GM23248 (cell line): ENCODE measurements at regions not wholly inside any gene's neighbourhood (a gene's known extent, or its start where the extent isn't known, plus 50 kb on each side); places are given as distances from the start of the nearest gene placed in this dataset.

ENCODE experiments used
- DNase-seq: peaks from one replicate; pipeline ENCODE4 v3.0.0-alpha.2; 2015
- H2AFZ ChIP-seq: fragments of 200-600 bp; sonication (generic); 2 replicates; pipeline ENCODE4 v1.6.1; 2016; ENCODE audit warnings: antibody characterized with exemption
- H3F3A ChIP-seq: fragments of 200-600 bp; sonication (generic); 2 replicates; pipeline ENCODE4 v1.6.1; 2016; ENCODE audit warnings: mild to moderate bottlenecking, antibody characterized with exemption, mixed run types; ENCODE audit not compliant: insufficient read depth
- H3K27ac ChIP-seq: fragments of 200-600 bp; sonication (generic); 2 replicates; pipeline ENCODE4 v1.5.1; 2016; ENCODE audit warnings: mild to moderate bottlenecking
- H3K27me3 ChIP-seq: fragments of 200-600 bp; sonication (generic); replicated peaks from 2 replicates; pipeline ENCODE4 v1.6.1; 2016; ENCODE audit warnings: mild to moderate bottlenecking; ENCODE audit not compliant: insufficient read depth
- H3K36me3 ChIP-seq: fragments of 200-600 bp; sonication (generic); 2 replicates; pipeline ENCODE4 v1.6.1; 2016; ENCODE audit warnings: low read depth, mild to moderate bottlenecking
- H3K4me1 ChIP-seq: fragments of 200-600 bp; sonication (generic); 2 replicates; pipeline ENCODE4 v1.6.1; 2016; ENCODE audit warnings: mild to moderate bottlenecking; ENCODE audit not compliant: insufficient read depth
- H3K4me2 ChIP-seq: fragments of 200-600 bp; sonication (generic); one replicate; pipeline ENCODE4 v1.6.1; 2016; ENCODE audit warnings: mild to moderate bottlenecking; ENCODE audit not compliant: unreplicated experiment
- H3K4me3 ChIP-seq: fragments of 200-600 bp; sonication (generic); 2 replicates; pipeline ENCODE4 v1.5.1; 2016; ENCODE audit warnings: mild to moderate bottlenecking
- H3K79me2 ChIP-seq: fragments of 200-600 bp; sonication (generic); 2 replicates; pipeline ENCODE4 v1.6.1; 2016; ENCODE audit warnings: mild to moderate bottlenecking; ENCODE audit not compliant: insufficient read depth
- H3K9ac ChIP-seq: fragments of 200-600 bp; sonication (generic); 2 replicates; pipeline ENCODE4 v1.6.1; 2016; ENCODE audit warnings: mild to moderate bottlenecking
- H3K9me2 ChIP-seq: fragments of 200-600 bp; sonication (generic); 2 replicates; pipeline ENCODE4 v1.6.1; 2016; ENCODE audit warnings: mixed run types, mild to moderate bottlenecking, moderate library complexity; ENCODE audit not compliant: insufficient read depth
- H3K9me3 ChIP-seq: fragments of 200-600 bp; sonication (generic); one replicate; pipeline ENCODE4 v1.6.1; 2017; ENCODE audit warnings: low read depth
- H4K20me1 ChIP-seq: fragments of 200-600 bp; sonication (generic); 2 replicates; pipeline ENCODE4 v1.6.0; 2016; ENCODE audit not compliant: insufficient read depth
- EZH2 ChIP-seq: fragments of 200-600 bp; sonication (generic); IDR thresholded peaks from 2 replicates; pipeline ENCODE4 v1.6.1; 2018; ENCODE audit warnings: antibody characterized with exemption, mild to moderate bottlenecking; ENCODE audit not compliant: insufficient read depth, poor library complexity, severe bottlenecking
- EZH2phosphoT487 ChIP-seq: fragments of 200-600 bp; sonication (generic); IDR thresholded peaks from 2 replicates; pipeline ENCODE4 v1.6.1; 2018; ENCODE audit warnings: antibody characterized with exemption, moderate library complexity, mild to moderate bottlenecking, low read depth; ENCODE audit not compliant: insufficient read depth
- WGBS, 2 experiments: methylation state at CpG; one replicate each; pipeline ENCODE4 v1.1.6; 2015 to 2017; ENCODE audit warnings: low lambda C conversion rate in 2 of 2, low coverage in 1 of 2; ENCODE audit errors: missing lambda C conversion rate in 2 of 2; 5-methylcytosine and 5-hydroxymethylcytosine counted together
- in situ Hi-C: fragments of 300-500 bp; cut with MboI; formaldehyde crosslinking; loops from 2 replicates; pipeline ENCODE4 v1.15.0; 2020

- Histone ChIP-seq H3K36me3 (no peaks in the 10 kb centered on the region), H3K27me3 (no peaks in the 10 kb centered on the region), H3K79me2 (no peaks in the 10 kb centered on the region), H3K9me2 (no peaks in the 10 kb centered on the region), H3K4me1 (no peaks in the 10 kb centered on the region), H3K9me3 (no peaks in the 10 kb centered on the region), H3K4me2 (no peak overlapping the region), H3K9ac (no peak overlapping the region), H3K27ac (no peak overlapping the region), H3K4me3 (no peak overlapping the region), H2AFZ (no peak overlapping the region), H4K20me1 (no peaks in the 10 kb centered on the region), H3F3A (no peaks in the 10 kb centered on the region)
- TF ChIP-seq EZH2phosphoT487 (no peak), EZH2 (no peak)
- no peak for DNase-seq
- 91 to 93% methylated on average over 12 of the region's 12 CpGs for WGBS, 2 experiments
- in situ Hi-C loops, result no loop called here
Observed at GRCh38 chr15:100775581-100776185, 103.9 kb upstream of the ALDH1A3 start.

- Histone ChIP-seq H3K27me3 (no peaks in the 10 kb centered on the region), H3K79me2 (no peaks in the 10 kb centered on the region), H3K9me2 (no peaks in the 10 kb centered on the region), H3K36me3 (no peaks in the 10 kb centered on the region), H3K9ac (no peak overlapping the region), H3K4me3 (no peak overlapping the region), H3K4me1 (no peaks in the 10 kb centered on the region), H3K4me2 (no peak overlapping the region), H3K9me3 (no peaks in the 10 kb centered on the region), H4K20me1 (no peaks in the 10 kb centered on the region), H3F3A (no peaks in the 10 kb centered on the region), H2AFZ (no peak overlapping the region), H3K27ac (no peak overlapping the region)
- in situ Hi-C loops, result no loop called here
- no peak for DNase-seq
- TF ChIP-seq EZH2, result no peak
- no peak for TF ChIP-seq EZH2phosphoT487
- WGBS, 2 experiments, result 43 to 46% methylated on average over 2 of the region's 2 CpGs
Observed at GRCh38 chr15:100777821-100778220, 101.8 kb upstream of the ALDH1A3 start.

- Histone ChIP-seq H3K4me2 (no peak overlapping the region), H3K79me2 (no peaks in the 10 kb centered on the region), H2AFZ (no peak overlapping the region), H4K20me1 (no peaks in the 10 kb centered on the region), H3K4me3 (no peak overlapping the region), H3K9me2 (no peaks in the 10 kb centered on the region), H3F3A (no peaks in the 10 kb centered on the region), H3K9ac (no peak overlapping the region), H3K36me3 (no peaks in the 10 kb centered on the region), H3K27ac (no peak overlapping the region), H3K27me3 (no peaks in the 10 kb centered on the region), H3K4me1 (no peaks in the 10 kb centered on the region), H3K9me3 (no peaks in the 10 kb centered on the region)
- in situ Hi-C loops, result no loop called here
- TF ChIP-seq EZH2phosphoT487 (no peak), EZH2 (no peak)
- 69 to 73% methylated on average over 15 to 18 of the region's 18 CpGs for WGBS, 2 experiments
- no peak for DNase-seq
Observed at GRCh38 chr15:100778831-100779288, 100.8 kb upstream of the ALDH1A3 start.

GRCh38 chr15:100779331-100780207 is 100.1 kb upstream of the ALDH1A3 start:
- no peaks in the 10 kb centered on the region for H3K4me1 ChIP-seq
- H3K27ac ChIP-seq, result no peak overlapping the region

More at GRCh38 chr15:100779331-100780207, 100.1 kb upstream of the ALDH1A3 start:
- Histone ChIP-seq H3K36me3 (no peaks in the 10 kb centered on the region), H3K79me2 (no peaks in the 10 kb centered on the region), H3F3A (no peaks in the 10 kb centered on the region), H3K4me2 (no peak overlapping the region), H3K9ac (no peak overlapping the region), H3K9me3 (no peaks in the 10 kb centered on the region), H3K4me3 (no peak overlapping the region), H3K27me3 (no peaks in the 10 kb centered on the region), H3K9me2 (no peaks in the 10 kb centered on the region), H2AFZ (no peak overlapping the region), H4K20me1 (no peaks in the 10 kb centered on the region)
- in situ Hi-C loops, result no loop called here
- WGBS, 2 experiments, result 87 to 89% methylated on average over 17 of the region's 17 CpGs
- DNase-seq, result no peak
- no peak for TF ChIP-seq EZH2
- no peak for TF ChIP-seq EZH2phosphoT487
